ENCODE measurements at regions not wholly inside any gene's neighbourhood (a gene's known extent, or its start where the extent isn't known, plus 50 kb on each side); places are given as distances from the start of the nearest gene placed in this dataset.
"Not testable (repeated sequence)": the region's sequence is repeated elsewhere in the genome, so short reads cannot be mapped to it uniquely, and the experiment has no call there.

- H3K27me3 ChIP-seq (replicated peaks): no peaks in the 10 kb centered on the region
- H3K27ac ChIP-seq: no peak overlapping the region
- no peaks in the 10 kb centered on the region for H3K9me3 ChIP-seq (replicated peaks)
- DNase-seq (ENCODE audit: low read depth in 1 of 2, low spot score in 2 of 2): no peak
- H3K36me3 ChIP-seq: no peaks in the 10 kb centered on the region
- H3K4me1 ChIP-seq (replicated peaks): peaks cover 46% of the 10 kb centered on the region
- no peak overlapping the region for H3K4me3 ChIP-seq
Observed at GRCh38 chr14:55849833-55850232, 268.4 kb upstream of the PELI2 start.

DNA sequence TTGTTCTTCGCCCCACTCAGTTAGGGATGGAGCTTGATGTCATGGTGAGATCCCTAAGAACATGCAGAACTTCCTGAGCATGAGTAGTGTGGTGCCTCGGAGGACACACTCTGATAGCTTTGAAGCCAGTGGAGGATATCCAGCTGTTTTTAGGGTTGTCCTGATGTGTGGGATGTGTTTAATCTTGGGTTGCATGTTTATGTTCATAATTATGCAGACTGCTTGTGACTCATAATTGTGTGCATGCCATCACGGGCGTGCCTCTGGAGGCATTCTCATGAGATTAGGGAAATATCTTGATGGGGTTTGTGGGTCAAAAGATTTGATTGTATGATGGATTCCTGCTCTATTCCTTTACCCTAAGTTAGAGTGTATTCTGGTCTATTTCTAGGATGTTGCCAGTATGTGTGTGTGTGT, 267.4 kb upstream of the PELI2 start:
- Histone ChIP-seq H3K4me1 (replicated peaks) (peaks cover 46% of the 10 kb centered on the region), H3K27me3 (replicated peaks) (no peaks in the 10 kb centered on the region), H3K4me3 (no peak overlapping the region), H3K36me3 (no peaks in the 10 kb centered on the region), H3K27ac (peak overlapping the region; percentile 33; the same call in 1 of the 2 replicates), H3K9me3 (replicated peaks) (no peaks in the 10 kb centered on the region)
- DNase-seq (ENCODE audit: low read depth in 1 of 2, low spot score in 2 of 2): peak; percentile 36 to 57

GRCh38 chr14:55851301-55851700, 266.9 kb upstream of the PELI2 start:
- peak overlapping the region; percentile 33 for H3K27ac ChIP-seq
- no peak for DNase-seq (ENCODE audit: low read depth in 1 of 2, low spot score in 2 of 2)

GRCh38 chr14:55851961-55852360, 266.2 kb upstream of the PELI2 start:
- peak overlapping the region; percentile 33; the same call in 1 of the 2 replicates for H3K27ac ChIP-seq
- DNase-seq (ENCODE audit: low read depth in 1 of 2, low spot score in 2 of 2): no peak
- no peaks in the 10 kb centered on the region for H3K27me3 ChIP-seq (replicated peaks)
- no peaks in the 10 kb centered on the region for H3K9me3 ChIP-seq (replicated peaks)
- H3K4me1 ChIP-seq (replicated peaks): peaks cover 36% of the 10 kb centered on the region
- H3K36me3 ChIP-seq: no peaks in the 10 kb centered on the region
- no peak overlapping the region for H3K4me3 ChIP-seq

More at GRCh38 chr14:55851301-55851700, 266.9 kb upstream of the PELI2 start:
- Histone ChIP-seq H3K4me1 (replicated peaks) (peaks cover 42% of the 10 kb centered on the region), H3K4me3 (no peak overlapping the region), H3K9me3 (replicated peaks) (no peaks in the 10 kb centered on the region), H3K27me3 (replicated peaks) (no peaks in the 10 kb centered on the region), H3K36me3 (no peaks in the 10 kb centered on the region)

- no peak for DNase-seq (ENCODE audit: low read depth in 1 of 2, low spot score in 2 of 2)
- no peak overlapping the region for H3K4me3 ChIP-seq
- no peaks in the 10 kb centered on the region for H3K27me3 ChIP-seq (replicated peaks)
- no peaks in the 10 kb centered on the region for H3K36me3 ChIP-seq
- peaks cover 10% of the 10 kb centered on the region for H3K4me1 ChIP-seq (replicated peaks)
- 0 out of 2 replicates have a peak, but pooled peaks cover 4% of the 10 kb centered on the region for H3K9me3 ChIP-seq (replicated peaks)
- no peak overlapping the region for H3K27ac ChIP-seq
Observed at GRCh38 chr14:55855751-55856150, 262.5 kb upstream of the PELI2 start.

GRCh38 chr14:55858604-55859003, 259.6 kb upstream of the PELI2 start:
- peaks cover 4% of the 10 kb centered on the region; the same call in 1 of the 2 replicates for H3K9me3 ChIP-seq (replicated peaks)
- no peak overlapping the region for H3K4me3 ChIP-seq
- no peaks in the 10 kb centered on the region for H3K4me1 ChIP-seq (replicated peaks)
- no peak for DNase-seq (ENCODE audit: low read depth in 1 of 2, low spot score in 2 of 2)
- no peaks in the 10 kb centered on the region for H3K36me3 ChIP-seq
- H3K27me3 ChIP-seq (replicated peaks): no peaks in the 10 kb centered on the region
- H3K27ac ChIP-seq: no peak overlapping the region

DNA sequence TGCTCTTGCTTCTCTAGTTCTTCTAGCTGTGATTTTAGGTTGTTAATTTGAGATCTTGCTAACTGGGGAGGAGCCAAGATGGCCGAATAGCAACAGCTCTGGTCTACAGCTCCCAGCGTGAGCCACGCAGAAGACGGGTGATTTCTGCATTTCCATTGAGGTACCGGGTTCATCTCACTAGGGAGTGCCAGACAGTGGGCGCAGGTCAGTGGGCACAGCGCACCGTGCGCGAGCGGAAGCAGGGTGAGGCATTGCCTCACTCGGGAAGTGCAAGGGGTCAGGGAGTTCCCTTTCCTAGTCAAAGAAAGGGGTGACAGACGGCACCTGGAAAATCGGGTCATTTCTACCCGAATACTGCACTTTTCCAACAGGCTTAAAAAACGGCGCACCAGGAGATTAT, 256.6 kb upstream of the PELI2 start:
- not testable (repeated sequence) for DNase-seq (ENCODE audit: low read depth in 1 of 2, low spot score in 2 of 2); H3K4me1 ChIP-seq (replicated peaks); H3K27me3 ChIP-seq (replicated peaks); H3K4me3 ChIP-seq; H3K9me3 ChIP-seq (replicated peaks); H3K36me3 ChIP-seq; H3K27ac ChIP-seq

- Histone ChIP-seq H3K4me1 (replicated peaks) (peaks cover 27% of the 10 kb centered on the region), H3K27me3 (replicated peaks) (no peaks in the 10 kb centered on the region), H3K9me3 (replicated peaks) (peaks cover 8% of the 10 kb centered on the region), H3K4me3 (no peak overlapping the region), H3K27ac (no peak overlapping the region), H3K36me3 (no peaks in the 10 kb centered on the region)
- DNase-seq (ENCODE audit: low read depth in 1 of 2, low spot score in 2 of 2): no peak
Observed at GRCh38 chr14:55864890-55865655, 253.1 kb upstream of the PELI2 start.

DNA sequence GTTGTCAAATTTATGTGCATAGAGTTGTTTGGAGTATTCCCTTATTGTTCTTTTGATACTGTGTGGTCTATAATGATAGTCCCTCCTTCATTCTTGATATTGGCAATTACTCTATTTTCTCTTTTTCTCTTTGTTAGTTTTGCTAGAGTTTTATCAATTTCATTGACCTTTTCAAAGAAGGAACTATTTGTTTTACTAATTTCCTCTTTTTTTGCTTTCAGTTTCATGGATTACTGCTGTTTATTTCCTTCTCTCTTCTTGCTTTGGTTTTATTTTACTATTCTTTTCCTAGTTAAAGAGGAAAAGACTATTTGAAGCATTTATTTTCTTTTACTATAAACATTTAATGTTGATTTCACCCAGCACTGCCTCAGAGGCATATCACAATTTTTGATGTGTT, 250.9 kb upstream of the PELI2 start:
- H3K4me3 ChIP-seq: no peak overlapping the region
- DNase-seq (ENCODE audit: low read depth in 1 of 2, low spot score in 2 of 2): no peak
- H3K27ac ChIP-seq: peak overlapping the region; percentile 64
- peaks cover 5% of the 10 kb centered on the region for H3K9me3 ChIP-seq (replicated peaks)
- no peaks in the 10 kb centered on the region for H3K36me3 ChIP-seq
- no peaks in the 10 kb centered on the region for H3K27me3 ChIP-seq (replicated peaks)
- H3K4me1 ChIP-seq (replicated peaks): peaks cover 27% of the 10 kb centered on the region

DNA sequence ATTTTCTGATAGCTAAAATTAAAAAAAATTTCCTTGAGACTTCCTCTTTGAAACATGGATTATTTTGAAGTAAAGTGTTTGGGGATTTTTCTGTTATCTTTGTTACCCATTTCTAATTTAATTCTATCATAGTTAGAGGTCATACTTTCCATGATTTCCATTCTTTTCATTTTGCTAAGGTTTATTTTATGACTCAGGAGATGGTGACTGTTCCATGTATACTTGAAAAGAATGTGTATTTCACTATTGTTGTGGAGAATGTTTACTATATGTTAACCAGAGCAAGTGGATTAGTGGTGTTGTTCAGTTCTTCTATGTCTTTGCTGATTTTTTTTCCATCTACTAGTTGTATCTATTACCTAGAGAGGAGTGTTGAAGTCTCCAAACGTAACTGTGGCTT, 250.5 kb upstream of the PELI2 start:
- Histone ChIP-seq H3K4me3 (no peak overlapping the region), H3K4me1 (replicated peaks) (peaks cover 27% of the 10 kb centered on the region), H3K27ac (peak overlapping the region; percentile 64), H3K36me3 (no peaks in the 10 kb centered on the region), H3K9me3 (replicated peaks) (peaks cover 5% of the 10 kb centered on the region), H3K27me3 (replicated peaks) (no peaks in the 10 kb centered on the region)
- peak in 1 of 2 experiments; percentile 66 for DNase-seq (ENCODE audit: low read depth in 1 of 2, low spot score in 2 of 2)

GRCh38 chr14:55869397-55870049, 248.7 kb upstream of the PELI2 start:
- no peak overlapping the region for H3K27ac ChIP-seq
- no peak overlapping the region for H3K4me3 ChIP-seq
- H3K4me1 ChIP-seq (replicated peaks): peaks cover 23% of the 10 kb centered on the region
- no peak for DNase-seq (ENCODE audit: low read depth in 1 of 2, low spot score in 2 of 2)
- H3K36me3 ChIP-seq: no peaks in the 10 kb centered on the region
- H3K27me3 ChIP-seq (replicated peaks): no peaks in the 10 kb centered on the region
- H3K9me3 ChIP-seq (replicated peaks): no peaks in the 10 kb centered on the region

- Histone ChIP-seq H3K9me3 (replicated peaks) (no peaks in the 10 kb centered on the region), H3K4me1 (replicated peaks) (peaks cover 9% of the 10 kb centered on the region), H3K27ac (no peak overlapping the region), H3K27me3 (replicated peaks) (no peaks in the 10 kb centered on the region), H3K4me3 (no peak overlapping the region), H3K36me3 (no peaks in the 10 kb centered on the region)
- no peak for DNase-seq (ENCODE audit: low read depth in 1 of 2, low spot score in 2 of 2)
Observed at GRCh38 chr14:55873169-55873568, 245.0 kb upstream of the PELI2 start.

DNA sequence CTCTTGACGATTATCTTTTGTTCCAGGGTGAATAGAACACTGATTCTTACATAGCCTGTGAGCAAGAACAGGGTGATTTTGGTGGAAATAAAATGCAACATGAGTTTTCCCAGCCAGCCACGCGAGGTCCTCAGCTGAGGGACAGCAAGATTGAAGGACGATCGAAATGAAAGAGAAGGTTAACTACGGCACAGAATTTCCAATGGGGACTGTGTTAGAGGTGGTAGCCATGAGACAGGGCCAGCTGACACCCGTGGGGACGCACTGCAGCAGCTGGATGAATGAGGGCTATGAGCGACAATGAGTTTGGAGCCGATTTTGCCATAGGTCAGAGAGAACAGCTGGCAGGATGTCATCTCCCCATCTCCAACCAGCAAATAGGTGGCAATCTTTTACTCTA, 243.4 kb upstream of the PELI2 start:
- H3K4me3 ChIP-seq: no peak overlapping the region
- DNase-seq (ENCODE audit: low read depth in 1 of 2, low spot score in 2 of 2): no peak
- no peaks in the 10 kb centered on the region for H3K9me3 ChIP-seq (replicated peaks)
- no peak overlapping the region for H3K27ac ChIP-seq
- no peaks in the 10 kb centered on the region for H3K27me3 ChIP-seq (replicated peaks)
- peaks cover 14% of the 10 kb centered on the region for H3K4me1 ChIP-seq (replicated peaks)
- no peaks in the 10 kb centered on the region for H3K36me3 ChIP-seq

DNA sequence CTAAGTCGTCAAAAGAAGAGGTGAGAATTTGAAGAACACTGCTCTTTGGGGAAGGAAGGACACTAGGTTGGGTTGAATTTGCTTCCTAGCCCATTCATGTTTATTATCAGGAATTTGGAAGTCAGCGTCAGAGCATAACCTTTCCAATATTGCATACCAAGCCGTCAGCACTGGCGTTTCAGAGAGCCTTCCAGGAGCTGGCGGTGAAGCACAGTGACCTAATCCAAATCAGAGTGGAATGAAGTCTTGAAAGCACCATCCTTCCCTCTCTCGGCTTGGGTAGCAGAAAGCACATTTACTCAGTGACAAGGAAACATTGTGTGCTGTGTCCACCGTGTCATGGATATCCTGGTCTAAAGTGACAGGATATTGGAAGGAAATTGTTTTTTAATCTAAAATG, 240.3 kb upstream of the PELI2 start:
- Histone ChIP-seq H3K36me3 (no peaks in the 10 kb centered on the region), H3K4me1 (replicated peaks) (peaks cover 31% of the 10 kb centered on the region), H3K27ac (no peak overlapping the region), H3K9me3 (replicated peaks) (no peaks in the 10 kb centered on the region), H3K4me3 (no peak overlapping the region), H3K27me3 (replicated peaks) (no peaks in the 10 kb centered on the region)
- no peak for DNase-seq (ENCODE audit: low read depth in 1 of 2, low spot score in 2 of 2)
